B cell (primary cell): ENCODE measurements at regions not wholly inside any gene's neighbourhood (a gene's known extent, or its start where the extent isn't known, plus 50 kb on each side); places are given as distances from the start of the nearest gene placed in this dataset.

Experiments
- ATAC-seq: fragments of 200-7000 bp; cut with Tn5 transposase; one replicate; pipeline ENCODE4 v1.10.0; 2021; ENCODE audit warnings: low read depth, mild to moderate bottlenecking, moderate number of reproducible peaks, moderate library complexity
- CTCF ChIA-PET: fragments of 350-600 bp; sonication (Branson Sonifier 250); formaldehyde crosslinking; loops from one replicate; lab custom pipeline; 2021; ENCODE audit warnings: antibody characterized with exemption, inconsistent platforms; lab: Charles Lee
- POLR2A ChIA-PET: fragments of 350-600 bp; sonication (Branson Sonifier 250); formaldehyde crosslinking; loops from one replicate; lab custom pipeline; 2021; ENCODE audit warnings: antibody characterized with exemption; lab: Charles Lee
- DNase-seq: peaks from one replicate; pipeline ENCODE4 v3.0.0; 2013
- H2AFZ ChIP-seq: 2 replicates; pipeline ENCODE4 v1.6.1; 2012; ENCODE audit warnings: mild to moderate bottlenecking, low read depth, low read length; ENCODE audit not compliant: insufficient read depth, poor library complexity, severe bottlenecking
- H3K27ac ChIP-seq, 2 donors: 1 replicate in 1 of 2; 2 replicates in 1 of 2; pipeline ENCODE4 v1.5.1; 2012 to 2013; ENCODE audit warnings: low read length in 2 of 2, mild to moderate bottlenecking in 2 of 2, moderate library complexity in 1 of 2
- H3K27me3 ChIP-seq, 4 experiments: fragments of 200-600 bp in 1 of 4; sonication (generic) in 1 of 4; replicated peaks in 1 of 4; 1 replicate in 2 of 4; 2 replicates in 2 of 4; pipeline versions ENCODE4 v1.6.1 to v1.7.0; 2013 to 2016; ENCODE audit warnings: low read length in 3 of 4, mild to moderate bottlenecking in 2 of 4, mixed read lengths in 1 of 4, moderate library complexity in 1 of 4; ENCODE audit not compliant: insufficient read depth in 4 of 4, control insufficient read depth in 3 of 4; ENCODE audit errors: control extremely low read depth in 1 of 4
- H3K36me3 ChIP-seq, 2 experiments: replicated peaks in 1 of 2; 1 replicate in 1 of 2; 2 replicates in 1 of 2; pipeline versions ENCODE4 v1.6.1 to v1.7.1; 2013; ENCODE audit warnings: low read length in 1 of 2; ENCODE audit not compliant: insufficient read depth in 2 of 2, control insufficient read depth in 1 of 2; ENCODE audit errors: control extremely low read depth in 1 of 2, extremely low read depth in 1 of 2
- H3K4me1 ChIP-seq, 2 donors: fragments of 200-600 bp in 1 of 2; sonication (generic) in 1 of 2; 1 replicate in 1 of 2; 2 replicates in 1 of 2; pipeline versions ENCODE4 v1.5.1 to v1.6.1; 2013 to 2017; ENCODE audit warnings: low read length in 2 of 2; ENCODE audit not compliant: control insufficient read depth in 2 of 2, insufficient read depth in 2 of 2
- H3K4me2 ChIP-seq: replicated peaks from 2 replicates; pipeline ENCODE3; 2012; ENCODE audit warnings: mild to moderate bottlenecking, low read depth, low read length; ENCODE audit not compliant: poor library complexity, severe bottlenecking
- H3K4me3 ChIP-seq, 5 experiments: fragments of 200-600 bp in 1 of 5; sonication (generic) in 1 of 5; 1 replicate in 3 of 5; 2 replicates in 2 of 5; pipeline versions ENCODE4 v1.5.1 to v1.7.0; 2011 to 2016; ENCODE audit warnings: low read length in 4 of 5, mild to moderate bottlenecking in 4 of 5, low read depth in 2 of 5, control low read depth in 1 of 5, moderate library complexity in 1 of 5; ENCODE audit not compliant: insufficient read depth in 1 of 5; ENCODE audit errors: control extremely low read depth in 1 of 5, extremely low read depth in 1 of 5
- H3K79me2 ChIP-seq: fragments of 200-600 bp; sonication (generic); one replicate; pipeline ENCODE4 v1.6.0; 2016; ENCODE audit warnings: low read length; ENCODE audit not compliant: control insufficient read depth, insufficient read depth
- H3K9ac ChIP-seq: fragments of 200-600 bp; sonication (generic); 2 replicates; pipeline ENCODE4 v1.6.1; 2017; ENCODE audit warnings: mild to moderate bottlenecking, low read length, moderate library complexity
- H3K9me3 ChIP-seq, 3 donors: one replicate each; pipeline versions ENCODE4 v1.6.1 to v1.7.1; 2013; ENCODE audit warnings: low read length in 2 of 3; ENCODE audit not compliant: control insufficient read depth in 2 of 3, insufficient read depth in 1 of 3; ENCODE audit errors: control extremely low read depth in 1 of 3
- H4K20me1 ChIP-seq: 2 replicates; pipeline ENCODE4 v1.6.0; 2012; ENCODE audit warnings: mild to moderate bottlenecking, low read length; ENCODE audit not compliant: insufficient read depth, control insufficient read depth, poor library complexity, severe bottlenecking
- H3K27ac Mint-ChIP-seq: one replicate; pipeline ENCODE4 v1.8.0; 2021; ENCODE audit warnings: mixed read lengths
- H3K27me3 Mint-ChIP-seq: one replicate; pipeline ENCODE4 v1.8.0; 2021; ENCODE audit warnings: mixed read lengths
- H3K4me1 Mint-ChIP-seq: one replicate; pipeline ENCODE4 v1.8.0; 2021; ENCODE audit warnings: mixed read lengths
- H3K4me3 Mint-ChIP-seq: one replicate; pipeline ENCODE4 v1.8.0; 2021; ENCODE audit warnings: mixed read lengths
- H3K9me3 Mint-ChIP-seq: one replicate; pipeline ENCODE4 v1.8.0; 2022; ENCODE audit warnings: mixed read lengths; ENCODE audit not compliant: insufficient read depth
- CTCF ChIP-seq: fragments of 200-600 bp; IDR thresholded peaks from one replicate; pipeline ENCODE4 v1.8.0; 2022; ENCODE audit warnings: antibody characterized with exemption, mild to moderate bottlenecking
- EZH2 ChIP-seq: IDR thresholded peaks from 2 replicates; pipeline ENCODE4 v1.6.1; 2012; ENCODE audit warnings: borderline replicate concordance, low read depth, mild to moderate bottlenecking, moderate library complexity, low read length; ENCODE audit not compliant: insufficient read depth, poor library complexity, severe bottlenecking
- WGBS: methylation state at CpG from one replicate; pipeline ENCODE4 v1.1.5; 2013; ENCODE audit warnings: missing lambda C conversion rate; ENCODE audit not compliant: insufficient coverage; 5-methylcytosine and 5-hydroxymethylcytosine counted together
- intact Hi-C: fragments of 100-400 bp; cut with micrococcal nuclease; formaldehyde crosslinking; loops from one replicate; pipeline ENCODE4 v1.10.0; 2022

GRCh38 chr21:33972539-33972938, 56.9 kb upstream of the ATP5PO start:
- DNase-seq: no peak
- 100% methylated on average over 4 of the region's 5 CpGs for WGBS
- H3K36me3 ChIP-seq: no peaks in the 10 kb centered on the region
- no peak overlapping the region for H3K27ac Mint-ChIP-seq
- POLR2A ChIA-PET: no interaction called here
- H3K4me2 ChIP-seq: no peak overlapping the region
- H3K9me3 Mint-ChIP-seq: no peaks in the 10 kb centered on the region
- no peaks in the 10 kb centered on the region for H3K27me3 ChIP-seq
- CTCF ChIA-PET: interaction anchor here (1.0 kb wide), 1 partner anchor 49 kb away, joined by 4 read pairs; no protein-coding TSS in a partner anchor
- no peak overlapping the region for H3K9ac ChIP-seq
- TF ChIP-seq CTCF (no peak), EZH2 (no peak)
- H3K4me3 ChIP-seq: no peak overlapping the region
- no peak overlapping the region for H2AFZ ChIP-seq
- peaks cover 17 to 23% of the 10 kb centered on the region in 2 donors for H3K4me1 ChIP-seq
- no peak for ATAC-seq
- intact Hi-C loops: no loop called here
- no peak overlapping the region for H3K4me3 Mint-ChIP-seq
- H3K4me1 Mint-ChIP-seq: peaks cover 29% of the 10 kb centered on the region
- H3K27ac ChIP-seq: no peak overlapping the region
- H4K20me1 ChIP-seq: no peaks in the 10 kb centered on the region
- H3K79me2 ChIP-seq: no peaks in the 10 kb centered on the region
- no peaks in the 10 kb centered on the region for H3K27me3 Mint-ChIP-seq
- H3K9me3 ChIP-seq: no peaks in the 10 kb centered on the region

GRCh38 chr21:33971492-33972013, 55.9 kb upstream of the ATP5PO start:
- no peaks in the 10 kb centered on the region for H3K9me3 Mint-ChIP-seq
- no peaks in the 10 kb centered on the region for H4K20me1 ChIP-seq
- no peak overlapping the region for H3K27ac ChIP-seq
- 93% methylated on average over 6 of the region's 7 CpGs for WGBS
- no peak for ATAC-seq
- H3K27me3 Mint-ChIP-seq: no peaks in the 10 kb centered on the region
- no peak for DNase-seq
- ChIA-PET POLR2A (interaction anchor here (0.7 kb wide), 1 partner anchor 75 kb away, joined by 3 read pairs; no protein-coding TSS in a partner anchor), CTCF (interaction anchor here (0.6 kb wide), 1 partner anchor 330 kb away, joined by 3 read pairs; no protein-coding TSS in a partner anchor)
- intact Hi-C loops: no loop called here
- H3K36me3 ChIP-seq: no peaks in the 10 kb centered on the region
- no peak overlapping the region for H3K4me2 ChIP-seq
- H3K4me1 Mint-ChIP-seq: peaks cover 20% of the 10 kb centered on the region
- H3K4me3 Mint-ChIP-seq: no peak overlapping the region
- no peaks in the 10 kb centered on the region for H3K27me3 ChIP-seq
- no peak overlapping the region for H3K4me3 ChIP-seq
- no peaks in the 10 kb centered on the region for H3K9me3 ChIP-seq
- H3K79me2 ChIP-seq: no peaks in the 10 kb centered on the region
- no peak overlapping the region for H3K9ac ChIP-seq
- no peak for TF ChIP-seq EZH2
- no peak for TF ChIP-seq CTCF
- no peak overlapping the region for H2AFZ ChIP-seq
- no peak overlapping the region for H3K27ac Mint-ChIP-seq
- H3K4me1 ChIP-seq: peaks cover 13 to 14% of the 10 kb centered on the region in 2 donors
